ENCODE measurements at regions not wholly inside any gene's neighbourhood (a gene's known extent, or its start where the extent isn't known, plus 50 kb on each side); places are given as distances from the start of the nearest gene placed in this dataset.

DNA sequence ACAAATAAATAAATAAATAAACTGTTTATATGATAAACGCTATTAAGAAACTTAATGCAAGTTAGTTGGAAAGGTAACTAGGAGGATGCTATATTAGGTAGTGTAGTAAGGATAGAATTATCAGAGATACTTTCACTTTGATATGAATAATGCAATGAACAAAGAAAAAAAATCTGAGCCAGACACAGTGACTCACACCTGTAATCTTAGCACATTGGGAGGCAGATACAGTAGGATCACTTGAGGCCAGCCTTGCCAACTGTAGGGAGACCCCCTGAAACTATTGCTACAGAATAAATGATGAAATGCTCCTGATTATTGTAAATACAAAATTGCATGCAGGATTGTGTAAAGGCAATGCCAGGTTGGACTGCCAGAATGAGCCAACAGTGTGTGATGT lies 109.2 kb downstream of the ANXA2R start:
- no peak for DNase-seq
- H3K4me3 Mint-ChIP-seq (ENCODE audit: unreplicated experiment) = no peak overlapping the region
- H3K27me3 Mint-ChIP-seq (ENCODE audit: unreplicated experiment) = peaks cover 5% of the 10 kb centered on the region
- no peak overlapping the region for H3K27ac Mint-ChIP-seq (ENCODE audit: unreplicated experiment)
- peaks cover 5% of the 10 kb centered on the region for H3K36me3 Mint-ChIP-seq (ENCODE audit: unreplicated experiment)
- H3K4me1 Mint-ChIP-seq (ENCODE audit: low read depth, unreplicated experiment) = no peaks in the 10 kb centered on the region
- peaks cover 7% of the 10 kb centered on the region for H3K9me3 Mint-ChIP-seq (ENCODE audit: unreplicated experiment)
- TF ChIP-seq, protein P1, sequence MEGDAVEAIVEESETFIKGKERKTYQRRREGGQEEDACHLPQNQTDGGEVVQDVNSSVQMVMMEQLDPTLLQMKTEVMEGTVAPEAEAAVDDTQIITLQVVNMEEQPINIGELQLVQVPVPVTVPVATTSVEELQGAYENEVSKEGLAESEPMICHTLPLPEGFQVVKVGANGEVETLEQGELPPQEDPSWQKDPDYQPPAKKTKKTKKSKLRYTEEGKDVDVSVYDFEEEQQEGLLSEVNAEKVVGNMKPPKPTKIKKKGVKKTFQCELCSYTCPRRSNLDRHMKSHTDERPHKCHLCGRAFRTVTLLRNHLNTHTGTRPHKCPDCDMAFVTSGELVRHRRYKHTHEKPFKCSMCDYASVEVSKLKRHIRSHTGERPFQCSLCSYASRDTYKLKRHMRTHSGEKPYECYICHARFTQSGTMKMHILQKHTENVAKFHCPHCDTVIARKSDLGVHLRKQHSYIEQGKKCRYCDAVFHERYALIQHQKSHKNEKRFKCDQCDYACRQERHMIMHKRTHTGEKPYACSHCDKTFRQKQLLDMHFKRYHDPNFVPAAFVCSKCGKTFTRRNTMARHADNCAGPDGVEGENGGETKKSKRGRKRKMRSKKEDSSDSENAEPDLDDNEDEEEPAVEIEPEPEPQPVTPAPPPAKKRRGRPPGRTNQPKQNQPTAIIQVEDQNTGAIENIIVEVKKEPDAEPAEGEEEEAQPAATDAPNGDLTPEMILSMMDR (IDR thresholded peaks at IDR 0.05; ENCODE audit: partially characterized antibody, unreplicated experiment) = no peak

DNA sequence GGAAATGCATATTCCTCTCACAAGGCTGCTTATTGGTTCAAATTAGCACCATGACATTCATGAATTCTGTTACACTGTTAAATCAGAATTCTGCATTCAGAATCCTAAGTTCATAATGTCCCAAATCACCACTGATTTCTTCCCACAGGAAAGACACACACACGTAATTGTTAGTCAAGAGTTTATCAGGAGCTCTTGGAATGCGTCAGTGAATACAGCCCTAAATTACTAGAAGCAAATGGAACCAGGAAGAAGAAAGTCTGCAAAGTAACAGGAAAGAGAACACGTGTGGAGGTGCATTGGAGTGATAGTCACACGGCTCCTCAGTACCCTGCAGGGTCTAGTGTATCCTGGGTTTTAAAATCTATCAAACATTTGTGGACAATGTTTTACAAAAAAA lies 110.2 kb downstream of the ANXA2R start:
- Mint-ChIP-seq H3K4me1 (ENCODE audit: low read depth, unreplicated experiment) (no peaks in the 10 kb centered on the region), H3K4me3 (ENCODE audit: unreplicated experiment) (no peak overlapping the region), H3K27ac (ENCODE audit: unreplicated experiment) (no peak overlapping the region), H3K27me3 (ENCODE audit: unreplicated experiment) (peaks cover 5% of the 10 kb centered on the region), H3K36me3 (ENCODE audit: unreplicated experiment) (peaks cover 5% of the 10 kb centered on the region), H3K9me3 (ENCODE audit: unreplicated experiment) (peaks cover 12% of the 10 kb centered on the region)
- no peak for DNase-seq
- TF ChIP-seq, protein P1 (IDR thresholded peaks at IDR 0.05; ENCODE audit: partially characterized antibody, unreplicated experiment) = no peak

DNA sequence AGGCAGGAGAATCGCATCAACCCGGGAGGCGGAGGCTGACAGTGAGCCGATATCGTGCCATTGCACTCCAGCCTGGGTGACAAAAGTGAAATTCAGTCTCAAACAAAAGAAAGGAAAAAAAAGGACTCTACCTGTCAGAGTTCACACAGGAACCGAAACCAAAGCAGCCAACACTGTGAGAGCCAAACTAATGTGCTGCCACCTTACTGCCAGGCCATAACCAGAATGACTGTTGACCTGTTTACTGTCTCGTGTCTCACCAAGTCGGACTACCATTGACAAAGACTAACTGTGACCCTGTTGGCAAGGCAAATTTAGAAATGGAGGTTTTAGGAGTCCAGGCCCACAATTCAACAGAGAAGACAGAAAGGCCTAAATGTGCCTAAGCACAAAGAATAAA lies 112.4 kb downstream of the ANXA2R start:
- no peak overlapping the region for H3K4me3 Mint-ChIP-seq (ENCODE audit: unreplicated experiment)
- H3K27ac Mint-ChIP-seq (ENCODE audit: unreplicated experiment) = no peak overlapping the region
- no peak for DNase-seq
- H3K27me3 Mint-ChIP-seq (ENCODE audit: unreplicated experiment) = peaks cover 8% of the 10 kb centered on the region
- peaks cover 12% of the 10 kb centered on the region for H3K9me3 Mint-ChIP-seq (ENCODE audit: unreplicated experiment)
- no peaks in the 10 kb centered on the region for H3K4me1 Mint-ChIP-seq (ENCODE audit: low read depth, unreplicated experiment)
- H3K36me3 Mint-ChIP-seq (ENCODE audit: unreplicated experiment) = peaks cover 7% of the 10 kb centered on the region
- TF ChIP-seq, protein P1 (IDR thresholded peaks at IDR 0.05; ENCODE audit: partially characterized antibody, unreplicated experiment) = no peak

DNA sequence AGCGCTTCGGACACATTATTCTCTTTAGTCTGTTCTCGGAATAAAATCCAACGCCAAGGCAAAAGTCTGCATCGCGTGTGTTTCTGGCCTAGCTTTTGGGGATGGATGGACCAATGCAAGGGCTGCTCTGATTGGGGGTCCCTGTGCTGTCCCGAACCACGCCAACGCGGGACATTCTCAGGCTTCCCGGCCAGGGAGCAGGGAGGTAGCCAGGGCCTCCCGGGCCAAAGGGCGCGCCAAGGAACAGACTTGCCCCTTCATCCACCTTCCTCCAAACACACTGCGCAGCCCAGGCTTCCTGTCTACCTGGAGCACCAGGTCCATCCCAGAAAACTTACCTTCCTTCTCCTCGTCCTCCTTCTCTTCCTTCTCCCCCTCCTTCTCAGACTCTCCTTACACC lies 113.0 kb upstream of the SELENOP start:
- no peaks in the 10 kb centered on the region for H3K4me1 Mint-ChIP-seq (ENCODE audit: low read depth, unreplicated experiment)
- peaks cover 7% of the 10 kb centered on the region for H3K36me3 Mint-ChIP-seq (ENCODE audit: unreplicated experiment)
- no peak overlapping the region for H3K4me3 Mint-ChIP-seq (ENCODE audit: unreplicated experiment)
- no peak for DNase-seq
- TF ChIP-seq, protein P1 (IDR thresholded peaks at IDR 0.05; ENCODE audit: partially characterized antibody, unreplicated experiment) = no peak
- H3K9me3 Mint-ChIP-seq (ENCODE audit: unreplicated experiment) = peaks cover 12% of the 10 kb centered on the region
- H3K27ac Mint-ChIP-seq (ENCODE audit: unreplicated experiment) = no peak overlapping the region
- peaks cover 6% of the 10 kb centered on the region for H3K27me3 Mint-ChIP-seq (ENCODE audit: unreplicated experiment)

DNA sequence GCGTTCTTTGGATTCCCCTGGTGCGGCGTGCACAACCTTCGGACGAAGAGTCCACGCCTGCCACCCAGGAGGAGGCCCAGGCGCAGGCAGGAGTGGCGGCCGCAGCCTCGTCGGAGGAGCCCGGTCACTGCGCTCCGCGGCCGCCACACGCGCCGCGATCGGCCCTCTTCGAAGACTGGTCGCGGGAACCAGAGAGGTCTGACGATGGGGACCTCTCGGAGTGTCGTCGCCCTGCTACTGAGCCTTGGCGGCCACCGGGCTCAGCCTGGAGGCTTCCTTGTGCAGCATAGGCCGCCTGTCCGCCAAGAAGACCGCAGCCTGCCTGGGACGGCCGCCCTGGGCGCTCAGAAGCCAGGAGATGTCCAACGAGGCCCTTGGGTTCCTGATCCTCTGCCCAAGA lies 112.5 kb upstream of the SELENOP start:
- Mint-ChIP-seq H3K27me3 (ENCODE audit: unreplicated experiment) (peaks cover 6% of the 10 kb centered on the region), H3K36me3 (ENCODE audit: unreplicated experiment) (peaks cover 7% of the 10 kb centered on the region), H3K9me3 (ENCODE audit: unreplicated experiment) (peaks cover 12% of the 10 kb centered on the region), H3K27ac (ENCODE audit: unreplicated experiment) (no peak overlapping the region), H3K4me3 (ENCODE audit: unreplicated experiment) (no peak overlapping the region), H3K4me1 (ENCODE audit: low read depth, unreplicated experiment) (no peaks in the 10 kb centered on the region)
- TF ChIP-seq, protein P1 (IDR thresholded peaks at IDR 0.05; ENCODE audit: partially characterized antibody, unreplicated experiment) = no peak
- DNase-seq = no peak

All from glutamatergic neuron (in vitro differentiated cells).